Adrenal gland (tissue), 9 donors: ENCODE measurements at regions not wholly inside any gene's neighbourhood (a gene's known extent, or its start where the extent isn't known, plus 50 kb on each side); places are given as distances from the start of the nearest gene placed in this dataset.

Experiments
- DNase-seq, 7 donors: peaks; one replicate each; pipeline ENCODE4 v3.0.0-alpha.2; 2019 to 2020
- H3K27ac ChIP-seq, 5 donors: fragments of 200-600 bp; sonication (generic) in 4 of 5; 1 replicate in 3 of 5; 2 replicates in 2 of 5; pipeline versions ENCODE4 v1.5.1 to v1.8.0; 2016 to 2020; ENCODE audit warnings: mild to moderate bottlenecking in 1 of 5
- H3K27me3 ChIP-seq: fragments of 200-600 bp; 2 replicates; pipeline ENCODE4 v1.8.0; 2021
- H3K36me3 ChIP-seq, 2 donors: fragments of 200-600 bp; replicated peaks in 1 of 2; 1 replicate in 1 of 2; 2 replicates in 1 of 2; pipeline versions ENCODE4 v1.5.1 to v1.8.0; 2018 to 2022
- H3K4me1 ChIP-seq, 2 donors: fragments of 200-600 bp; replicated peaks in 1 of 2; 1 replicate in 1 of 2; 2 replicates in 1 of 2; pipeline versions ENCODE4 v1.5.1 to v1.8.0; 2018 to 2021
- H3K4me3 ChIP-seq, 4 donors: fragments of 200-600 bp; sonication (generic) in 3 of 4; one replicate each; pipeline ENCODE4 v1.5.1; 2016 to 2018
- H3K9me3 ChIP-seq, 3 donors: fragments of 200-600 bp; sonication (generic) in 1 of 3; replicated peaks in 1 of 3; 1 replicate in 2 of 3; 2 replicates in 1 of 3; pipeline versions ENCODE4 v1.5.1 to v1.8.0; 2016 to 2021
- POLR2A ChIP-seq, 2 donors: fragments of 450-650 bp; IDR thresholded peaks; one replicate each; pipeline ENCODE4 v1.6.1; 2017; ENCODE audit warnings: antibody characterized with exemption in 2 of 2, mild to moderate bottlenecking in 2 of 2, moderate library complexity in 1 of 2
- WGBS, 4 donors: extraction: QIAGEN DNeasy Blood & Tissue Kit in 2 of 4; methylation state at CpG; one replicate each; pipeline versions ENCODE4 v1.1.5 to v1.1.7; 2013 to 2017; 5-methylcytosine and 5-hydroxymethylcytosine counted together
- intact Hi-C, 2 donors: fragments of 100-400 bp; cut with DNase I; formaldehyde crosslinking; loops; one replicate each; pipeline versions ENCODE4 v1.14.1 to v1.15.0; 2022 to 2023
- TF ChIP-seq, protein P1 (sequence below), 6 experiments: fragments of 450-650 bp in 4 of 6; fragments of 200-600 bp in 2 of 6; sonication (generic) in 1 of 6; IDR thresholded peaks; 1 replicate in 5 of 6; 2 replicates in 1 of 6; pipeline versions ENCODE4 v1.5.1 to v1.8.0; 2016 to 2021; ENCODE audit warnings: antibody characterized with exemption in 6 of 6, mild to moderate bottlenecking in 2 of 6, moderate library complexity in 1 of 6
- donor health status: healthy with polysubstance abuse.
- donor health status: Bipolar disorder and iron deficiency.
- donor health status: DM: yes; HTN: yes; CAD: no.
- donor health status: DM: no; HTN: no; CAD: no.
- donor health status: DM: no; HTN: no; CAD: no.

DNA sequence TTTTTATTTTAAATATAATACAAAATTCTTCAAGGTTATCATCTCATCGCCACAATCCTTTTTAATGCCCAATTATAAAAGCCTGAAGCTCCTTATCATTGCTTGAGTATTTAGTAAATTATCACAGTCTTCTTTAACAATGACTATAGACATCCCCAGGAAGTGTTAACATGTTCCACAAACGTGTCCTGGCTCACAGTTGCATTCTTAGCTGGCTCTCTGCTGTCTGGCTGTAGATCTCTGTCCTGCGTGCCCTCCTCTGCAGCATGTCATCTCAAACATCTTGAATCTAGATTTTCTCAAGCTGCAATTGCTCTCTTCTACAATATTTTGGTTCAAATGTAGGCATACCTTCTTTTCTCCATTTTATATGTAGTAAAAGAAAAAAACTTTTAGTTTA, 885.2 kb downstream of the EPHA7 start:
- intact Hi-C loops, result no loop called here
- no peaks in the 10 kb centered on the region for H3K9me3 ChIP-seq
- no peak for DNase-seq
- no peak overlapping the region for H3K27ac ChIP-seq
- TF ChIP-seq, protein P1, sequence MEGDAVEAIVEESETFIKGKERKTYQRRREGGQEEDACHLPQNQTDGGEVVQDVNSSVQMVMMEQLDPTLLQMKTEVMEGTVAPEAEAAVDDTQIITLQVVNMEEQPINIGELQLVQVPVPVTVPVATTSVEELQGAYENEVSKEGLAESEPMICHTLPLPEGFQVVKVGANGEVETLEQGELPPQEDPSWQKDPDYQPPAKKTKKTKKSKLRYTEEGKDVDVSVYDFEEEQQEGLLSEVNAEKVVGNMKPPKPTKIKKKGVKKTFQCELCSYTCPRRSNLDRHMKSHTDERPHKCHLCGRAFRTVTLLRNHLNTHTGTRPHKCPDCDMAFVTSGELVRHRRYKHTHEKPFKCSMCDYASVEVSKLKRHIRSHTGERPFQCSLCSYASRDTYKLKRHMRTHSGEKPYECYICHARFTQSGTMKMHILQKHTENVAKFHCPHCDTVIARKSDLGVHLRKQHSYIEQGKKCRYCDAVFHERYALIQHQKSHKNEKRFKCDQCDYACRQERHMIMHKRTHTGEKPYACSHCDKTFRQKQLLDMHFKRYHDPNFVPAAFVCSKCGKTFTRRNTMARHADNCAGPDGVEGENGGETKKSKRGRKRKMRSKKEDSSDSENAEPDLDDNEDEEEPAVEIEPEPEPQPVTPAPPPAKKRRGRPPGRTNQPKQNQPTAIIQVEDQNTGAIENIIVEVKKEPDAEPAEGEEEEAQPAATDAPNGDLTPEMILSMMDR (IDR thresholded peaks at IDR 0.05), result no peak
- TF ChIP-seq POLR2A (IDR thresholded peaks at IDR 0.05), result no peak
- no peaks in the 10 kb centered on the region for H3K27me3 ChIP-seq
- no peak overlapping the region for H3K4me3 ChIP-seq
- 47 to 58% (median 58%) methylated on average over 3 of the region's 3 CpGs for WGBS, 4 donors
- no peaks in the 10 kb centered on the region for H3K36me3 ChIP-seq
- no peaks in the 10 kb centered on the region for H3K4me1 ChIP-seq

DNA sequence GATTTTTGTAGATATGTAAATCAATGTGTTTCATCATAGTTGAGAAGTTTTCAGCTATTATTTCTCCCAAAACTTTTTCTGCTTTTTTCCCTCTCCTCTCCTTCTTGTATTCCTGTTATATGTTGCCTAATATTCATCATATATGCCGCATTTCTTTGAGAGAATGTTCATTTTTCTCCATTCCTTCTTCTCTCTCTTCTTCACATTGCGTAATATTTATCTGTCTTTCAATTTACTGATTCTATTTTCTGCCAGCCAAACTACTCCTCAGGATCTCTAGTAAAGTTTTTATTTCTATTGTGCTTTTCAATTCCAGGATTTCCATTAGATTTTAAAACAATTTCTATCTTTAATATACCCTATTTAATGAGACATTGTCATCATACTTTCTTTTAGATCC, 896.8 kb downstream of the EPHA7 start:
- 53 to 85% (median 73%) methylated on average over 2 of the region's 2 CpGs for WGBS, 4 donors

DNA sequence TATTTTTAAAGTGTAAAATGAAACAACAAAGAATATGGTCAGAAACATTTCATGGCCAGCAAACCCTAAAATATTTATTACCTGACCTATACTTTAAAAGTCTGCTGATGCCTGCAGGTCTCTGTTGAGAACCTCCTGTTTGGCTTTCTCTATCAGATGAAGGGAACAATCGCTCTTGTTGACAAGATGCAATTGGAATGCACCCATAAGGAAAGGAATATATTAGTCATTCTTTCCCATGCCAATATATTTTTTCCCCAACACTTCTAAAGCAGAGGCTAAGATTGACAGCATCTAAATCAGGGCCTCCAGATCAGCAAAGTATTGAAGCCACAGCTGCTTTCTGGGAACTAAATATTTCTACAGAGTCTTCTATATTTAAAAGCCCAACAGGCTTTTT, 897.8 kb downstream of the EPHA7 start:
- Histone ChIP-seq H3K4me1 (no peaks in the 10 kb centered on the region), H3K36me3 (no peaks in the 10 kb centered on the region), H3K27me3 (no peaks in the 10 kb centered on the region), H3K4me3 (no peak overlapping the region), H3K9me3 (no peaks in the 10 kb centered on the region), H3K27ac (no peak overlapping the region)
- TF ChIP-seq POLR2A (IDR thresholded peaks at IDR 0.05), result no peak
- TF ChIP-seq, protein P1 (IDR thresholded peaks at IDR 0.05), result no peak
- intact Hi-C loops, result no loop called here
- DNase-seq, result no peak
- WGBS, 4 donors, result 82 to 89% (median 84%) methylated on average over 1 of the region's 1 CpG

More for the DNA sequence above, 896.8 kb downstream of the EPHA7 start:
- Histone ChIP-seq H3K27ac (no peak overlapping the region), H3K4me3 (no peak overlapping the region), H3K4me1 (no peaks in the 10 kb centered on the region), H3K27me3 (no peaks in the 10 kb centered on the region), H3K36me3 (no peaks in the 10 kb centered on the region), H3K9me3 (no peaks in the 10 kb centered on the region)
- no peak for DNase-seq
- intact Hi-C loops, result no loop called here
- TF ChIP-seq POLR2A (IDR thresholded peaks at IDR 0.05), result no peak
- TF ChIP-seq, protein P1 (IDR thresholded peaks at IDR 0.05), result no peak

DNA sequence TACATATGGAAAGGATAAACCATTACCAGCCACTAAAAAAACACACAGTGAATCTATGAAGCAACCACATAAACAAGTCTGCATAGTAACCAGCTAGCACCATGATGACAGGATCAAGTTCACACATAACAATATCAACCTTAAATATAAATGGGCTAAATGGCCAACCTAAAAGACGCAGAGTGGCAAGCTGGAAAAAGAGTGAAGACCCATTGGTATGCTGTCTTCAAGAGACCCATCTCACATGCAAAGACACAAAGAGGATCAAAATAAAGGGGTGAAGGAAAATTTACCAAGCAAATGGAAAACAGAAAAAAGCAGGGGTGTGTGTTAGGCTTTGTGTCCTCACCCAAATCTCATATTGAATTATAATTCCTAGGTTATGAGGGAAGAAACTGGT, 909.2 kb downstream of the EPHA7 start:
- no peak for DNase-seq
- WGBS, 4 donors, result 90 to 95% (median 90%) methylated on average over 1 of the region's 1 CpG
- Histone ChIP-seq H3K4me3 (no peak overlapping the region), H3K27ac (no peak overlapping the region), H3K9me3 (no peaks in the 10 kb centered on the region), H3K36me3 (no peaks in the 10 kb centered on the region), H3K27me3 (no peaks in the 10 kb centered on the region), H3K4me1 (no peaks in the 10 kb centered on the region)
- intact Hi-C loops, result no loop called here
- TF ChIP-seq, protein P1 (IDR thresholded peaks at IDR 0.05), result no peak
- TF ChIP-seq POLR2A (IDR thresholded peaks at IDR 0.05), result no peak
